ENCODE measurements at regions not wholly inside any gene's neighbourhood (a gene's known extent, or its start where the extent isn't known, plus 50 kb on each side); places are given as distances from the start of the nearest gene placed in this dataset.

- Mint-ChIP-seq H3K36me3 (ENCODE audit: low read depth) (no peaks in the 10 kb centered on the region), H3K4me3 (no peak overlapping the region), H3K9me3 (no peaks in the 10 kb centered on the region), H3K27ac (no peak overlapping the region), H3K27me3 (ENCODE audit: low read depth) (peaks cover 7% of the 10 kb centered on the region), H3K4me1 (no peaks in the 10 kb centered on the region)
- no peak for TF ChIP-seq CTCF (IDR thresholded peaks at IDR 0.05; ENCODE audit: unreplicated experiment in 3 of 3)
These were observed 415.3 kb upstream of the C16orf82 start for GRCh38 chr16:26651464-26651863.

GRCh38 chr16:26651884-26652283, 414.8 kb upstream of the C16orf82 start:
- TF ChIP-seq CTCF (IDR thresholded peaks at IDR 0.05; ENCODE audit: unreplicated experiment in 3 of 3) = no peak
- Mint-ChIP-seq H3K4me1 (no peaks in the 10 kb centered on the region), H3K27me3 (ENCODE audit: low read depth) (peaks cover 7% of the 10 kb centered on the region), H3K27ac (no peak overlapping the region), H3K36me3 (ENCODE audit: low read depth) (no peaks in the 10 kb centered on the region), H3K9me3 (no peaks in the 10 kb centered on the region), H3K4me3 (no peak overlapping the region)

GRCh38 chr16:26658486-26658885, 408.2 kb upstream of the C16orf82 start:
- no peaks in the 10 kb centered on the region for H3K9me3 Mint-ChIP-seq
- TF ChIP-seq CTCF (IDR thresholded peaks at IDR 0.05; ENCODE audit: unreplicated experiment in 3 of 3) = no peak

GRCh38 chr16:26658915-26659314, 407.8 kb upstream of the C16orf82 start:
- Mint-ChIP-seq H3K36me3 (ENCODE audit: low read depth) (no peaks in the 10 kb centered on the region), H3K27me3 (ENCODE audit: low read depth) (peaks cover 3% of the 10 kb centered on the region), H3K27ac (no peak overlapping the region), H3K4me1 (no peaks in the 10 kb centered on the region), H3K9me3 (no peaks in the 10 kb centered on the region), H3K4me3 (no peak overlapping the region)
- no peak for TF ChIP-seq CTCF (IDR thresholded peaks at IDR 0.05; ENCODE audit: unreplicated experiment in 3 of 3)

More at GRCh38 chr16:26658486-26658885, 408.2 kb upstream of the C16orf82 start:
- Mint-ChIP-seq H3K4me3 (no peak overlapping the region), H3K27ac (no peak overlapping the region), H3K4me1 (no peaks in the 10 kb centered on the region), H3K27me3 (ENCODE audit: low read depth) (no peaks in the 10 kb centered on the region), H3K36me3 (ENCODE audit: low read depth) (no peaks in the 10 kb centered on the region)

GRCh38 chr16:26664086-26664485, 402.6 kb upstream of the C16orf82 start:
- Mint-ChIP-seq H3K27me3 (ENCODE audit: low read depth) (peaks cover 24% of the 10 kb centered on the region), H3K36me3 (ENCODE audit: low read depth) (no peaks in the 10 kb centered on the region), H3K9me3 (no peaks in the 10 kb centered on the region), H3K27ac (no peak overlapping the region), H3K4me3 (no peak overlapping the region), H3K4me1 (peaks cover 12% of the 10 kb centered on the region)
- TF ChIP-seq CTCF (IDR thresholded peaks at IDR 0.05; ENCODE audit: unreplicated experiment in 3 of 3) = no peak

GRCh38 chr16:26665166-26665939, 401.4 kb upstream of the C16orf82 start:
- Mint-ChIP-seq H3K4me1 (peaks cover 12% of the 10 kb centered on the region), H3K27ac (no peak overlapping the region), H3K36me3 (ENCODE audit: low read depth) (no peaks in the 10 kb centered on the region), H3K9me3 (no peaks in the 10 kb centered on the region), H3K27me3 (ENCODE audit: low read depth) (peaks cover 29% of the 10 kb centered on the region), H3K4me3 (no peak overlapping the region)
- no peak for TF ChIP-seq CTCF (IDR thresholded peaks at IDR 0.05; ENCODE audit: unreplicated experiment in 3 of 3)
